GM20431 (cell line): ENCODE measurements at regions not wholly inside any gene's neighbourhood (a gene's known extent, or its start where the extent isn't known, plus 50 kb on each side); places are given as distances from the start of the nearest gene placed in this dataset.

Source experiments
- in situ Hi-C: fragments of 300-500 bp; cut with MseI, MboI; formaldehyde crosslinking; loops from one replicate; pipeline ENCODE4 v1.15.0; 2020; ENCODE audit warnings: low sequenced_read_pairs; ENCODE audit not compliant: unreplicated experiment

DNA sequence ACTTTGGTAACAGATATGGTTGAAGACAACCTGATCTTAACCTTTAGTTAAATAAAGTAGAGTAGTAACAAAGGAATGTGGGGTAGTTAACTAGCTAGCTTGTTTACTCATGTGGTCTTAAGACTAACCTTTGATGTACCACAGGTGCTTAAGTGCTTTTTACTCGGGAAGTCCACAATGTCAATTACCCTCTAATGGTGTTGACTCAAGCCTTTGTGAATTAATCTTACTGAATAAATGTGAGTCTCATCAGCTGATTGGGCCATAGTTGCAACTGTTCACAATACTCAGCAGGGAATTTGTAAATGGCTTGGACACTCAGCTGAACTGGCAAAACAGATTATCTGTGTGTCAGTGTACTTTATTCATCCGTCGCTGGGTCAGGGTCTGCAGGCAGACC, 119.0 kb upstream of the UGT8 start:
- in situ Hi-C loops: no loop called here

DNA sequence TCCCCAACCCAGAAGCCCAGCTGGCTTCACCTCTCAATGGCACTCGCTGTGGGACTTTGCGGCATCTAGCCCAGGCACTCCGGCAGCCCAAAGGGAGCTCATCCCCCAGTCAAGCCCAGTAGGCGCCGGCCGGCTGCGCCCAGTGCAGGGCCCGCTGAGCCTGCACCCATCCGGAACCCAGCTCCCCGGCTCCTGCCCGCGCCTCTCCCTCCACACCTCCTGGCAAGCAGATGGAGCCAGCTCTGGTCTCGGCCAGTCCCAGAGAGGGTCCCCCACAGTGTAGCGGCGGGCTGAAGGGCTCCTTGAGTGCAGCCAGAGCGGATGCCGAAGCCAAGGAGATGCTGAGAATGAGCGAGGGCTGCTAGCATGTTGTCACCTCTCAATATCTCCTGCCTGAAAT, 116.8 kb upstream of the UGT8 start:
- in situ Hi-C loops: no loop called here

DNA sequence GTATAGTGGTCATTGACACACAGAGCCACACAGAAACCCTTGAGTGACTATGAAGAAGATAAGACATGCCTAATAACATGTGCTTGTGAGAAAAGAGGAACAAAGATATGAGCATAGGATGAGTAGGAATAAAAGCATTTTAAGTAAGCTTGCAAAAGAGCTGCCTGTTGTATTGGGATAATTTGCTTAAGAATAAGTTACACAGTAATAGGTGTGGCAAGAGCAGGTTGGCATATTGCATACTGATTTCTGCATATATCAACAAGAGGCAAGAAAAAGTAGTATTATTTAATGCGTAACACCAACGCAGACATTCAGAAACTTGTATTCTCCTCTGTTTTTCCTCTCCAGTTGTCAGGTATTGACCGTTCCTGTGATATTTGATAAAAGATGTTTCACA, 111.5 kb upstream of the UGT8 start:
- in situ Hi-C loops: no loop called here

GRCh38 chr4:114488301-114488982, 110.2 kb upstream of the UGT8 start:
- in situ Hi-C loops: no loop called here

- in situ Hi-C loops: no loop called here
These were observed 104.3 kb upstream of the UGT8 start for GRCh38 chr4:114494246-114494803.

DNA sequence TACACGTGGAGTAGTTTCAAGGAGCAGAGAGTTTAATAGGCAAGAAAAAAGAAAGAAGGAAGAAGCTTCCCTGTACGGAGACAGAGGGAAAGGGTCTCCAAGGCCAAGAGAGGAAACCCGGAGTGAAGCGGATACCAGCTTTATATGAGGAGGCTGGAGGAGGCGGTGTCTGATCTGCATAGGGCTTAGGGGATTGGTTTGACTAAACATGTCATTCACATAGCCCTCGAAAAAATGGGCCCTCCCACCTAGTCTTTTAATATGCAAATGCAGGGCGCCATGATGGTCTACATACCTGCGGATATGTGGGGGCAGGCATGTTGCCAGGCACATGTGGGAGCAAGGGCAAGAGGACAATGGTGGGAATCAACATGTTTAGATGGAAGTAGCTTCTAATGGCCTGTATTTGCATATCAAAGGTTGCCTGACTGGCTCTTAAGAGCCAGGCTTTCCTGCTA, 103.1 kb upstream of the UGT8 start:
- in situ Hi-C loops: no loop called here

GRCh38 chr4:114497116-114497515, 101.5 kb upstream of the UGT8 start:
- in situ Hi-C loops: no loop called here

DNA sequence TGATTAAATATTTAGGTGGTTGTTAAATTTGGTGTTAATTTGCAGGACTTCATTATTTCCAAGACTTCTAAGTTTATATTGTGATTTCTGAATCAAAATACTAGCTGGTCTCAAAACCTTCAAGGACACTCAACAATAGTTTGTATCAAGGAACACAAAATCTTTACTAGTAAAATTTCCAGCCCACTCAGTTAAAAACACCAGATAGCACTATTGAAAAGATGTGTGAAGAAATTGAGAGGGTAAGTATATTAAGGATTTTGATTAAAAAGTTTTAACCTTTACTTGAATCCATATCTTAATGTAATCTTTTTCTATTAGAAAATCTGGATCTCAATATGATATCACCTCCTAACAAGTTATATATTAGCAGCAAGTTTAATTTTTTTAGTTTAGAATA, 89.3 kb upstream of the UGT8 start:
- in situ Hi-C loops: no loop called here

- in situ Hi-C loops: no loop called here
These were observed 85.9 kb upstream of the UGT8 start for GRCh38 chr4:114512595-114513295.

GRCh38 chr4:114519368-114519767, 79.2 kb upstream of the UGT8 start:
- in situ Hi-C loops: no loop called here

- in situ Hi-C loops: no loop called here
These were observed 71.4 kb upstream of the UGT8 start for GRCh38 chr4:114527170-114527569.

GRCh38 chr4:114527637-114528036, 71.0 kb upstream of the UGT8 start:
- in situ Hi-C loops: no loop called here

GRCh38 chr4:114535725-114536124, 62.9 kb upstream of the UGT8 start:
- in situ Hi-C loops: no loop called here

DNA sequence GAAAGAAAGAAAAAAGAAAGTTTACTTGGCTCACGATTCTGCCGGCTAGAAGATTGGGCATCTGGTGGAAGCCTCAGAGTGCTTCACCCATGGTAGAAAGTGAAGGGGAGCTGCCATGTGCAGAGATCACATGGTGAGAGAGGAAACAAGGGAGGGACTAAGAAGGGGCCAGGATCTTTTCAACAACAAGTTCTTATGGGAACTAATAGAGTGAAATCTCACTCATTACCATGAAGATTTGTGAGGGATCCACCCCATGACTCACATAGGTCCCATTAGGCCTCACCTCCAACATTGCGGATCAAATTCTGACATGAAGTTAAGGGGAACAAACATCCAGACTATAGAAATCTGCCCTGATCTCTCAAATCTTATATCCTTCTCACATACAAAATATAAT, 61.3 kb upstream of the UGT8 start:
- in situ Hi-C loops: no loop called here

DNA sequence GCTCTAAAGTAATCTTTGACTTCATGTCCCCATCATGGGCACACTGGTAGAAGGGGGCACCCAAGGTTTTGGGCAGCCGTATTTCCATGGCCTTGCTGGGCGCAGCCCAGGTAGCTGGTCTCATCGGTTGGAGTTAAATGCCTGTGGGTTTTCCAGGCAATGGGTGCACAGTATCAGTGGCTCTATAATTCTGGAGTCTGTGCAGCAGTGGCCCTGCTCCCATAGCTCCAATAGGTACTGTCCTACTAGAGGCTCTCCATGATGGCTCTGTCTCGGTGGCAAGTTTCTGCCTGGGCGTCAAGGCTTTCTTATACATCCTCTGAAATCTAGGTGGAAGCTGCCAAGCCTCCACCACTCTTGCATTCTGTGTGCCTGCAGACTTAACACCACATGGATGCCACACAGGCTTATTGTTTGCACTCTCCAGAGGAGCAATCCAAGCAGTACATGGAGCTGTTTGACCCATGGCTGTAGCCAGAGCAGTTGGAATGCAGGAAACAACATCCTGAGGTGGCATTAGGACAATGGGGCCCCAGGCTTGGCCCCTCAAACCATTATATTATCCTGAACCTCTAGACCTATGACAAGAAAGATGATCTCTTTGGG, 60.5 kb upstream of the UGT8 start:
- in situ Hi-C loops: no loop called here

DNA sequence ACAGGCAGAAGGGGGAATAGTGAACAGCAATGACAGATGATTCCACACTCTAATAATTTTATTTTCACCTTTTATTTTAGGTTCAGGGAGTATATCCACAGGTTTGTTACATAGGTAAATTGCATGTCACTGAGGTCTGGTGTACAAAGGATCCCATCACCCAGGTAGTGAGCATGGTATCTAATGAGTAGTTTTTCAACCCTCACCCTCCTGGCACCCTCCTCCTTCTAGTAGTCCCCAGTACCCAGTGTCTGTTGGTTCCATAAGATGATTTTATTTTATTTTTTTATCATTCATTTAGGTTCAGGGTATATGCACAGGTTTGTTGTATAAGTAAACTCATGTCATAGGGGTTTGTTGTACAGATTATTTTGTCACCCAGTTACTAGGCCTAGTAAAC, 58.6 kb upstream of the UGT8 start:
- in situ Hi-C loops: no loop called here

- in situ Hi-C loops: no loop called here
These were observed 51.1 kb upstream of the UGT8 start for GRCh38 chr4:114547340-114548134.
